ENCODE measurements at regions not wholly inside any gene's neighbourhood (a gene's known extent, or its start where the extent isn't known, plus 50 kb on each side); places are given as distances from the start of the nearest gene placed in this dataset.

- CTCF ChIA-PET, result no interaction called here
- intact Hi-C loops (cut with micrococcal nuclease), result no loop called here
- no peak overlapping the region for H3K4me3 ChIP-seq (replicated peaks in 1 of 2; ENCODE audit: low read depth in 1 of 2, low read length in 2 of 2)
- no peak overlapping the region for H3K9ac ChIP-seq (ENCODE audit: low read length)
- H3K27ac ChIP-seq (ENCODE audit: low read depth, low read length), result no peak overlapping the region
- ATAC-seq, result no peak
- H2AFZ ChIP-seq (ENCODE audit: low read depth, low read length, poor library complexity, severe bottlenecking), result no peak overlapping the region
- DNase-seq (ENCODE audit: low read depth, low spot score), result no peak
- RAD21 ChIA-PET (ENCODE audit: low non-redundant PET in 1 of 2, low total read pairs in 2 of 2, uncharacterized antibody in 2 of 2, unreplicated experiment in 2 of 2), result no interaction called here
- H3K9me3 ChIP-seq (ENCODE audit: control insufficient read depth in 1 of 2, insufficient read depth in 1 of 2, low read depth in 1 of 2, low read length in 2 of 2), result no peaks in the 10 kb centered on the region
- H4K20me1 ChIP-seq (ENCODE audit: insufficient read depth), result no peaks in the 10 kb centered on the region
- no peaks in the 10 kb centered on the region for H3K27me3 ChIP-seq (ENCODE audit: insufficient read depth, low read length)
- H3K79me2 ChIP-seq (ENCODE audit: insufficient read depth, low read length), result no peaks in the 10 kb centered on the region
- BruUV-seq (replicated peaks), result no TSS peak
- no peaks in the 10 kb centered on the region for H3K36me3 ChIP-seq (ENCODE audit: control insufficient read depth in 1 of 2, insufficient read depth in 2 of 2, low read length in 2 of 2)
- POLR2A ChIA-PET, result no interaction called here
- no peak for TF ChIP-seq EZH2 (IDR thresholded peaks at IDR 0.05)
- H3K4me2 ChIP-seq (ENCODE audit: low read length), result no peak overlapping the region
- no peaks in the 10 kb centered on the region for H3K9me2 ChIP-seq (ENCODE audit: insufficient read depth)
- H3K4me1 ChIP-seq (ENCODE audit: control insufficient read depth in 1 of 2, insufficient read depth in 2 of 2, low read length in 2 of 2), result peaks cover 7 to 14% of the 10 kb centered on the region in 2 experiments; a peak in 3 of 4 replicates
Observed at GRCh38 chr7:26612742-26613141, 251.6 kb downstream of the SKAP2 start.

GRCh38 chr7:26614503-26614902 is 249.9 kb downstream of the SKAP2 start:
- Histone ChIP-seq H3K9ac (ENCODE audit: low read length) (no peak overlapping the region), H3K4me1 (ENCODE audit: control insufficient read depth in 1 of 2, insufficient read depth in 2 of 2, low read length in 2 of 2) (peaks cover 7 to 14% of the 10 kb centered on the region in 2 experiments; a peak in 3 of 4 replicates), H3K27me3 (ENCODE audit: insufficient read depth, low read length) (no peaks in the 10 kb centered on the region), H3K4me2 (ENCODE audit: low read length) (no peak overlapping the region), H3K9me3 (ENCODE audit: control insufficient read depth in 1 of 2, insufficient read depth in 1 of 2, low read depth in 1 of 2, low read length in 2 of 2) (no peaks in the 10 kb centered on the region), H3K79me2 (ENCODE audit: insufficient read depth, low read length) (no peaks in the 10 kb centered on the region), H3K9me2 (ENCODE audit: insufficient read depth) (no peaks in the 10 kb centered on the region), H3K4me3 (replicated peaks in 1 of 2; ENCODE audit: low read depth in 1 of 2, low read length in 2 of 2) (no peak overlapping the region), H3K36me3 (ENCODE audit: control insufficient read depth in 1 of 2, insufficient read depth in 2 of 2, low read length in 2 of 2) (no peaks in the 10 kb centered on the region), H4K20me1 (ENCODE audit: insufficient read depth) (no peaks in the 10 kb centered on the region), H2AFZ (ENCODE audit: low read depth, low read length, poor library complexity, severe bottlenecking) (no peak overlapping the region), H3K27ac (ENCODE audit: low read depth, low read length) (no peak overlapping the region)
- POLR2A ChIA-PET, result no interaction called here
- ATAC-seq (no peak), DNase-seq (ENCODE audit: low read depth, low spot score) (no peak)
- no TSS peak for BruUV-seq (replicated peaks)
- intact Hi-C loops (cut with micrococcal nuclease), result no loop called here
- CTCF ChIA-PET, result no interaction called here
- RAD21 ChIA-PET (ENCODE audit: low non-redundant PET in 1 of 2, low total read pairs in 2 of 2, uncharacterized antibody in 2 of 2, unreplicated experiment in 2 of 2), result no interaction called here
- TF ChIP-seq ATF3 (IDR thresholded peaks at IDR 0.05) (no peak), EZH2phosphoT487 (IDR thresholded peaks at IDR 0.05; ENCODE audit: borderline replicate concordance) (no peak), EZH2 (IDR thresholded peaks at IDR 0.05) (no peak), FOSL1 (IDR thresholded peaks at IDR 0.05; ENCODE audit: low read depth) (no peak)
